ENCODE measurements at regions not wholly inside any gene's neighbourhood (a gene's known extent, or its start where the extent isn't known, plus 50 kb on each side); places are given as distances from the start of the nearest gene placed in this dataset.
"Not testable (repeated sequence)": the region's sequence is repeated elsewhere in the genome, so short reads cannot be mapped to it uniquely, and the experiment has no call there.

- DNase-seq (ENCODE audit: low read depth); H3K4me3 ChIP-seq (ENCODE audit: low read depth, low read length); in situ Hi-C loops (cut with HindIII; ENCODE audit: low sequenced_read_pairs): not testable (repeated sequence)
Observed at GRCh38 chr1:146308152-146308551, 79.3 kb upstream of the NOTCH2NLA start.

- DNase-seq (ENCODE audit: low read depth); H3K4me3 ChIP-seq (ENCODE audit: low read depth, low read length); in situ Hi-C loops (cut with HindIII; ENCODE audit: low sequenced_read_pairs): not testable (repeated sequence)
Observed at GRCh38 chr1:146307632-146308031, 78.8 kb upstream of the NOTCH2NLA start.

GRCh38 chr1:146306651-146307050 lies 77.8 kb upstream of the NOTCH2NLA start:
- in situ Hi-C loops (cut with HindIII; ENCODE audit: low sequenced_read_pairs); H3K4me3 ChIP-seq (ENCODE audit: low read depth, low read length); DNase-seq (ENCODE audit: low read depth): not testable (repeated sequence)

GRCh38 chr1:146305442-146305841 lies 76.6 kb upstream of the NOTCH2NLA start:
- H3K4me3 ChIP-seq (ENCODE audit: low read depth, low read length); in situ Hi-C loops (cut with HindIII; ENCODE audit: low sequenced_read_pairs); DNase-seq (ENCODE audit: low read depth): not testable (repeated sequence)

- in situ Hi-C loops (cut with HindIII; ENCODE audit: low sequenced_read_pairs); DNase-seq (ENCODE audit: low read depth); H3K4me3 ChIP-seq (ENCODE audit: low read depth, low read length): not testable (repeated sequence)
Observed at GRCh38 chr1:146298575-146298897, 69.7 kb upstream of the NOTCH2NLA start.

- DNase-seq (ENCODE audit: low read depth); H3K4me3 ChIP-seq (ENCODE audit: low read depth, low read length); in situ Hi-C loops (cut with HindIII; ENCODE audit: low sequenced_read_pairs): not testable (repeated sequence)
Observed at GRCh38 chr1:146297781-146298574, 69.2 kb upstream of the NOTCH2NLA start.

- in situ Hi-C loops (cut with HindIII; ENCODE audit: low sequenced_read_pairs); DNase-seq (ENCODE audit: low read depth); H3K4me3 ChIP-seq (ENCODE audit: low read depth, low read length): not testable (repeated sequence)
Observed at GRCh38 chr1:146292940-146293936, 64.4 kb upstream of the NOTCH2NLA start.

- DNase-seq (ENCODE audit: low read depth); in situ Hi-C loops (cut with HindIII; ENCODE audit: low sequenced_read_pairs); H3K4me3 ChIP-seq (ENCODE audit: low read depth, low read length): not testable (repeated sequence)
Observed at GRCh38 chr1:146292424-146292823, 63.6 kb upstream of the NOTCH2NLA start.

- DNase-seq (ENCODE audit: low read depth); H3K4me3 ChIP-seq (ENCODE audit: low read depth, low read length); in situ Hi-C loops (cut with HindIII; ENCODE audit: low sequenced_read_pairs): not testable (repeated sequence)
Observed at GRCh38 chr1:146287881-146288280, 59.1 kb upstream of the NOTCH2NLA start.

GRCh38 chr1:146284760-146285159 lies 55.9 kb upstream of the NOTCH2NLA start:
- H3K4me3 ChIP-seq (ENCODE audit: low read depth, low read length); in situ Hi-C loops (cut with HindIII; ENCODE audit: low sequenced_read_pairs); DNase-seq (ENCODE audit: low read depth): not testable (repeated sequence)

- in situ Hi-C loops (cut with HindIII; ENCODE audit: low sequenced_read_pairs); DNase-seq (ENCODE audit: low read depth); H3K4me3 ChIP-seq (ENCODE audit: low read depth, low read length): not testable (repeated sequence)
Observed at GRCh38 chr1:146283527-146283880, 54.7 kb upstream of the NOTCH2NLA start.

GRCh38 chr1:146282807-146283526 lies 54.1 kb upstream of the NOTCH2NLA start:
- H3K4me3 ChIP-seq (ENCODE audit: low read depth, low read length); DNase-seq (ENCODE audit: low read depth); in situ Hi-C loops (cut with HindIII; ENCODE audit: low sequenced_read_pairs): not testable (repeated sequence)

- in situ Hi-C loops (cut with HindIII; ENCODE audit: low sequenced_read_pairs); H3K4me3 ChIP-seq (ENCODE audit: low read depth, low read length); DNase-seq (ENCODE audit: low read depth): not testable (repeated sequence)
Observed at GRCh38 chr1:146281522-146281921, 52.7 kb upstream of the NOTCH2NLA start.

GRCh38 chr1:146278758-146279157 lies 49.9 kb upstream of the NOTCH2NLA start:
- DNase-seq (ENCODE audit: low read depth); H3K4me3 ChIP-seq (ENCODE audit: low read depth, low read length); in situ Hi-C loops (cut with HindIII; ENCODE audit: low sequenced_read_pairs): not testable (repeated sequence)

All from astrocyte of the cerebellum (primary cell).